Fibroblast of lung (primary cell): ENCODE measurements at regions not wholly inside any gene's neighbourhood (a gene's known extent, or its start where the extent isn't known, plus 50 kb on each side); places are given as distances from the start of the nearest gene placed in this dataset.

Experiments used
- DNase-seq, 2 donors: peaks; one replicate each; pipeline versions ENCODE4 v3.0.0 to v3.0.0-alpha.2; 2010; ENCODE audit warnings: low read depth in 2 of 2
- H2AFZ ChIP-seq: 2 replicates; pipeline ENCODE4 v1.5.1; 2012; ENCODE audit warnings: low read length, control low read depth, inconsistent platforms
- H3K27ac ChIP-seq: 2 replicates; pipeline ENCODE4 v1.5.1; 2011; ENCODE audit warnings: low read length, control low read depth; ENCODE audit not compliant: insufficient read depth
- H3K27me3 ChIP-seq: 2 replicates; pipeline ENCODE4 v1.5.1; 2011; ENCODE audit warnings: mild to moderate bottlenecking, low read length; ENCODE audit not compliant: control insufficient read depth, insufficient read depth
- H3K36me3 ChIP-seq: 2 replicates; pipeline ENCODE4 v1.5.1; 2011; ENCODE audit warnings: low read length; ENCODE audit not compliant: control insufficient read depth, insufficient read depth
- H3K4me1 ChIP-seq: 2 replicates; pipeline ENCODE4 v1.5.1; 2011; ENCODE audit warnings: low read length; ENCODE audit not compliant: control insufficient read depth, insufficient read depth; ENCODE audit errors: extremely low read depth
- H3K4me2 ChIP-seq: 2 replicates; pipeline ENCODE4 v1.5.1; 2011; ENCODE audit warnings: low read length, control low read depth; ENCODE audit not compliant: insufficient read depth; ENCODE audit errors: extremely low read depth
- H3K4me3 ChIP-seq, 4 experiments: fragments of 200-600 bp in 1 of 4; sonication (generic) in 1 of 4; replicated peaks in 1 of 4; 2 replicates each; pipeline ENCODE4 v1.5.1; 2011 to 2016; ENCODE audit warnings: low read length in 4 of 4, low read depth in 3 of 4, mild to moderate bottlenecking in 3 of 4, control low read depth in 2 of 4, inconsistent platforms in 1 of 4, mixed read lengths in 1 of 4; ENCODE audit not compliant: insufficient read depth in 1 of 4; ENCODE audit errors: control extremely low read depth in 1 of 4
- H3K79me2 ChIP-seq: 2 replicates; pipeline ENCODE4 v1.5.1; 2012; ENCODE audit warnings: mild to moderate bottlenecking, low read length, inconsistent platforms; ENCODE audit not compliant: control insufficient read depth, insufficient read depth
- H3K9ac ChIP-seq: 2 replicates; pipeline ENCODE4 v1.5.1; 2011; ENCODE audit warnings: mild to moderate bottlenecking, low read length, control low read depth; ENCODE audit not compliant: insufficient read depth
- H3K9me3 ChIP-seq: 2 replicates; pipeline ENCODE4 v1.5.1; 2012; ENCODE audit warnings: low read depth, low read length; ENCODE audit not compliant: control insufficient read depth, insufficient read depth
- H4K20me1 ChIP-seq: 2 replicates; pipeline ENCODE4 v1.5.1; 2011; ENCODE audit warnings: low read length; ENCODE audit not compliant: control insufficient read depth, insufficient read depth; ENCODE audit errors: extremely low read depth
- EZH2 ChIP-seq: IDR thresholded peaks from 2 replicates; pipeline ENCODE4 v1.5.1; 2012; ENCODE audit warnings: low read length, control low read depth, mild to moderate bottlenecking; ENCODE audit errors: missing control alignments
- TF ChIP-seq, protein P1 (sequence below), 2 donors: IDR thresholded peaks in 1 of 2; conservative IDR thresholded peaks in 1 of 2; 1 replicate in 1 of 2; 2 replicates in 1 of 2; pipeline ENCODE4 v1.5.1; 2011 to 2012; ENCODE audit warnings: low read length in 2 of 2, control low read depth in 1 of 2, inconsistent platforms in 1 of 2, low read depth in 1 of 2, mild to moderate bottlenecking in 1 of 2

DNA sequence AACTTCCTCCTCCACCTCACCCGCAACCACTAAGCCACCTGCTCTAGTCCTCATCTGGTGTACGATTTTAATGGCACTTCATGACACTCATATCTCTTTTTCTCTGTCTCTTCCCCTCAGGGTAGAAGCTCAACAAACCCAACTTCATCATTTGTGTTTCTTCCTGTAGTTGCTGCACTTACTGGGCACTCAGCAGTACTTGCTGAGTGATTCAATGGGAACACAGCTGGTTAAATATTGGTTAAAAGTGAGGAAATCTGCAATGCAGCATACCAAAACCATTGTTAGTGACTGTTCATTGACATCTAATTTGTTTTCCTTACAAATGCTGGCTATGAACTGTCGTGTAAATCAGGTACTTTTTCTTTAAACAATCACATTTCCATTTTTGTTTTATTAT is 541.1 kb upstream of the PRMT6 start:
- H4K20me1 ChIP-seq = no peaks in the 10 kb centered on the region
- TF ChIP-seq, protein P1, sequence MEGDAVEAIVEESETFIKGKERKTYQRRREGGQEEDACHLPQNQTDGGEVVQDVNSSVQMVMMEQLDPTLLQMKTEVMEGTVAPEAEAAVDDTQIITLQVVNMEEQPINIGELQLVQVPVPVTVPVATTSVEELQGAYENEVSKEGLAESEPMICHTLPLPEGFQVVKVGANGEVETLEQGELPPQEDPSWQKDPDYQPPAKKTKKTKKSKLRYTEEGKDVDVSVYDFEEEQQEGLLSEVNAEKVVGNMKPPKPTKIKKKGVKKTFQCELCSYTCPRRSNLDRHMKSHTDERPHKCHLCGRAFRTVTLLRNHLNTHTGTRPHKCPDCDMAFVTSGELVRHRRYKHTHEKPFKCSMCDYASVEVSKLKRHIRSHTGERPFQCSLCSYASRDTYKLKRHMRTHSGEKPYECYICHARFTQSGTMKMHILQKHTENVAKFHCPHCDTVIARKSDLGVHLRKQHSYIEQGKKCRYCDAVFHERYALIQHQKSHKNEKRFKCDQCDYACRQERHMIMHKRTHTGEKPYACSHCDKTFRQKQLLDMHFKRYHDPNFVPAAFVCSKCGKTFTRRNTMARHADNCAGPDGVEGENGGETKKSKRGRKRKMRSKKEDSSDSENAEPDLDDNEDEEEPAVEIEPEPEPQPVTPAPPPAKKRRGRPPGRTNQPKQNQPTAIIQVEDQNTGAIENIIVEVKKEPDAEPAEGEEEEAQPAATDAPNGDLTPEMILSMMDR (conservative IDR thresholded peaks at IDR 0.05 in 1 of 2, IDR thresholded peaks at IDR 0.05 in 1 of 2; ENCODE audit: low read depth in 1 of 2, low read length in 2 of 2) = no peak
- TF ChIP-seq EZH2 = no peak
- H2AFZ ChIP-seq = no peak overlapping the region
- H3K36me3 ChIP-seq = no peaks in the 10 kb centered on the region
- H3K9me3 ChIP-seq = no peaks in the 10 kb centered on the region
- H3K4me3 ChIP-seq = no peak overlapping the region
- no peaks in the 10 kb centered on the region for H3K27me3 ChIP-seq
- H3K4me1 ChIP-seq = no peaks in the 10 kb centered on the region
- H3K4me2 ChIP-seq = no peak overlapping the region
- no peak for DNase-seq
- no peak overlapping the region for H3K9ac ChIP-seq
- H3K79me2 ChIP-seq = no peaks in the 10 kb centered on the region
- H3K27ac ChIP-seq = no peak overlapping the region

DNA sequence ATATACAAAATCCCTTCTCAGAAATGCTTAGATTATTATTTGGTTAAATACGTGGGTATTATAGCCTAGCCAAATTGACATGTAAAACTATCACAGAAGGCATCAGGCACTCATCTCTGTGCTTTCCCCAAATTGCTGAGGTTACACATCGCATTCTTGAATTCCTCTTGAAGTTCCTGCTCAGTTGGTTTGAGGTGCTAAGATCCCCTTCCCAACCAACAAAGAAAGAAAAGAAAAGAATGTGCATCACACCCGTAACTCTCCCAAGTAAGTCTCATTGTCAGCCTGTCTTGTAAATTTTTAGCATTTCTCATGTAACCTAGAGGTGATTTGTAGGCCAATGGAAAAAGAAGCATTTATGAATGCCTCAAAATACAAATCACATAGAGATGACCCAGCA is 539.2 kb upstream of the PRMT6 start:
- Histone ChIP-seq H2AFZ (no peak overlapping the region), H3K36me3 (no peaks in the 10 kb centered on the region), H3K79me2 (no peaks in the 10 kb centered on the region), H3K27me3 (no peaks in the 10 kb centered on the region), H3K4me2 (no peak overlapping the region), H4K20me1 (no peaks in the 10 kb centered on the region), H3K9me3 (no peaks in the 10 kb centered on the region), H3K27ac (no peak overlapping the region), H3K4me3 (no peak overlapping the region), H3K9ac (no peak overlapping the region), H3K4me1 (no peaks in the 10 kb centered on the region)
- TF ChIP-seq, protein P1 (conservative IDR thresholded peaks at IDR 0.05 in 1 of 2, IDR thresholded peaks at IDR 0.05 in 1 of 2; ENCODE audit: low read depth in 1 of 2, low read length in 2 of 2) = no peak
- TF ChIP-seq EZH2 = no peak
- peak in 1 of 2 donors; percentile 5 for DNase-seq

DNA sequence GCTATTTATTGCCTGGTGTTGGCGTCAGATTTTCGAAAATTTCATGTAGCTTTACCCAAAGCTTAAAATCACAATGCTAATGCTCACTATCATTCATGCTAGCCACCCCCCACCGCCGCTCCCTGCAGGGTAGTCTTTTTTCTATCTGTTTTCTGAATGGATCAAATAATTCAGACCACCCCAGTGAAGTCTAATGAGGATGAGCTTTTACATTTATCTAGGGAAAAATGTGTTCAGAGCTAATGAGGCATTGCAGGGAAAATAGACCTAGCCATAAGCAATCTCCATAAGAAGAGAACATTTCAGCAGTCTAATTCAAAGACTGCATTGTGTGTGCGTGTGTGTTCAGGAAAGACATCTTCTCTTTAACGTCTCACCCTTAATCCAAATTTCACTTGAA is 533.0 kb upstream of the PRMT6 start:
- Histone ChIP-seq H3K9me3 (no peaks in the 10 kb centered on the region), H4K20me1 (no peaks in the 10 kb centered on the region), H3K9ac (no peak overlapping the region), H3K27me3 (no peaks in the 10 kb centered on the region), H3K27ac (no peak overlapping the region), H3K36me3 (no peaks in the 10 kb centered on the region), H3K4me3 (no peak overlapping the region), H3K79me2 (no peaks in the 10 kb centered on the region), H3K4me2 (no peak overlapping the region), H2AFZ (no peak overlapping the region), H3K4me1 (no peaks in the 10 kb centered on the region)
- DNase-seq = no peak
- TF ChIP-seq, protein P1 (conservative IDR thresholded peaks at IDR 0.05 in 1 of 2, IDR thresholded peaks at IDR 0.05 in 1 of 2; ENCODE audit: low read depth in 1 of 2, low read length in 2 of 2) = no peak
- no peak for TF ChIP-seq EZH2
